ENCODE measurements at regions not wholly inside any gene's neighbourhood (a gene's known extent, or its start where the extent isn't known, plus 50 kb on each side); places are given as distances from the start of the nearest gene placed in this dataset.
"Not testable (repeated sequence)": the region's sequence is repeated elsewhere in the genome, so short reads cannot be mapped to it uniquely, and the experiment has no call there.

DNA sequence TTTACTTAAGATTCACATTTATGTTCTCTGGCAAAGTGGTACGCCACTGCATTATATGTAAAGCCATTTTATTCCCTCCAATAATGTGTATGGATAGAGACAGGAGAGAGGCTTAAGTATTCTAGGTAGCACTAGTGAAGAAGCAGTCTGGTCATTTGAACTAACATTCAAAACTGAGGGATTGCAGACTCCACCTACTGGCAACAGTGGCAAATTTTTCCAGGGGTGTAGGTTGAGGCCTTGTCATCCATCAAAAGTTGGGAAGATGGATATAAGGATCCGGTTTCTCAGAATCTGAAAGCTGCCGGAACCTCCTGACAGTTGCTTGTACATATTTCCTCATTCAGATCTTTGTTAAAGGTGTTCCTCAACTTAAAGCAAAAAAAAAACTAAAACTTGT, 465.5 kb upstream of the FSHR start:
- WGBS, 2 experiments (ENCODE audit: low coverage in 1 of 2, low lambda C conversion rate in 2 of 2, missing lambda C conversion rate in 2 of 2) = 44 to 53% methylated on average over 3 of the region's 3 CpGs
- no peak for TF ChIP-seq EZH2phosphoT487 (IDR thresholded peaks at IDR 0.05; ENCODE audit: insufficient read depth, low read depth)
- no peak for TF ChIP-seq EZH2 (IDR thresholded peaks at IDR 0.05; ENCODE audit: insufficient read depth, poor library complexity, severe bottlenecking)
- H3F3A ChIP-seq (ENCODE audit: insufficient read depth) = no peaks in the 10 kb centered on the region

DNA sequence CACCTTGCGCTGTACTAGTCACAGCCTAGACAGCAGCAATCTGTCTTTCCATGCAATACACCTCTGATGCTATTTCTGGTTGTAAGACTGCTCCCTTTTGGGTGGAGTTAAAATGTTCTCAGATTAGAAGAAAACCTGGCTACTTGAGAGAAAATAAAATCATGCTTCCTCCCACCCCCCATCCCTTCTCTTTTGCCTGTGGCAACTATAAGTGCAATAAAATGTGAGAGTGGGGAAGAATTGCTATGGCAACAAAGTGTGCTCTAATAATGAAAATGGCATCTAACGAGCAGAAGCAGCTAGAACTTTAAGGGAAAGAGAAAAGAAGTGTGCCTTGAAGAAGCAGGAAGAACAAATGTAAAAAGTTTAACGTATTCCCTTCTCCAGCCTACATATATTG, 464.2 kb upstream of the FSHR start:
- no peaks in the 10 kb centered on the region for H3K9me3 ChIP-seq (ENCODE audit: low read depth)
- no peak overlapping the region for H2AFZ ChIP-seq
- H3K4me2 ChIP-seq (ENCODE audit: unreplicated experiment) = no peak overlapping the region
- 20 to 22% methylated on average over 3 of the region's 3 CpGs for WGBS, 2 experiments (ENCODE audit: low coverage in 1 of 2, low lambda C conversion rate in 2 of 2, missing lambda C conversion rate in 2 of 2)
- H3K36me3 ChIP-seq (ENCODE audit: low read depth) = no peaks in the 10 kb centered on the region
- DNase-seq = no peak
- no peaks in the 10 kb centered on the region for H3K9me2 ChIP-seq (ENCODE audit: insufficient read depth)
- H3K27me3 ChIP-seq (replicated peaks; ENCODE audit: insufficient read depth) = no peaks in the 10 kb centered on the region
- no peak overlapping the region for H3K4me3 ChIP-seq
- no peaks in the 10 kb centered on the region for H3K4me1 ChIP-seq (ENCODE audit: insufficient read depth)
- no peak overlapping the region for H3K9ac ChIP-seq
- no peaks in the 10 kb centered on the region for H3K79me2 ChIP-seq (ENCODE audit: insufficient read depth)
- no peak overlapping the region for H3K27ac ChIP-seq
- no peak for TF ChIP-seq EZH2 (IDR thresholded peaks at IDR 0.05; ENCODE audit: insufficient read depth, poor library complexity, severe bottlenecking)
- TF ChIP-seq EZH2phosphoT487 (IDR thresholded peaks at IDR 0.05; ENCODE audit: insufficient read depth, low read depth) = no peak
- H4K20me1 ChIP-seq (ENCODE audit: insufficient read depth) = no peaks in the 10 kb centered on the region; the same call in 1 of the 2 replicates
- no peaks in the 10 kb centered on the region for H3F3A ChIP-seq (ENCODE audit: insufficient read depth)
- in situ Hi-C loops (cut with MboI) = no loop called here

More for the DNA sequence above, 465.5 kb upstream of the FSHR start:
- H3K9me2 ChIP-seq (ENCODE audit: insufficient read depth) = no peaks in the 10 kb centered on the region
- no peak overlapping the region for H2AFZ ChIP-seq
- H3K4me1 ChIP-seq (ENCODE audit: insufficient read depth) = no peaks in the 10 kb centered on the region
- no peak overlapping the region for H3K4me2 ChIP-seq (ENCODE audit: unreplicated experiment)
- no peak overlapping the region for H3K27ac ChIP-seq
- no peaks in the 10 kb centered on the region for H3K79me2 ChIP-seq (ENCODE audit: insufficient read depth)
- no peaks in the 10 kb centered on the region for H3K9me3 ChIP-seq (ENCODE audit: low read depth)
- H3K36me3 ChIP-seq (ENCODE audit: low read depth) = no peaks in the 10 kb centered on the region
- in situ Hi-C loops (cut with MboI) = no loop called here
- no peak for DNase-seq
- H3K4me3 ChIP-seq = no peak overlapping the region
- H3K9ac ChIP-seq = no peak overlapping the region
- no peaks in the 10 kb centered on the region for H3K27me3 ChIP-seq (replicated peaks; ENCODE audit: insufficient read depth)
- no peaks in the 10 kb centered on the region; the same call in 1 of the 2 replicates for H4K20me1 ChIP-seq (ENCODE audit: insufficient read depth)

DNA sequence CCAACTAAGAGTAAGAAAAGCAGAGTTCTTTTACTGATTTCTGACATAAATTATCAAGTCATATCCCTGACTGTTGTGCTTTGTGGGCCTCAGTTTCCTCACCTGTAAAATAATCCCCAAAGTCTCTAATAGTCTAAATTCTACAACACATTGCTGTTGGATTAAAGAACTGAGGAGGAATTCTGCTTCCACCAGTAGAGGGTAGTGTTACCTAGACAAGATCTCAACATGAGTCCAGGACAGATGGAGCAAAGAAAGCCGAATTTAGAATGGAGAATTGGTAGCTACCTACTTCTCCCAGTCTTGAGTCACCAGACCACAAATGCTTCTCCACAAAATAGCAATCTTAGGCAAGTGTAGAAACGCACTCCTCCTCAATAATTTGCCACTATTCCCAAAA, 462.5 kb upstream of the FSHR start:
- WGBS, 2 experiments (ENCODE audit: low coverage in 1 of 2, low lambda C conversion rate in 2 of 2, missing lambda C conversion rate in 2 of 2) = 0 to 1% methylated on average over 2 of the region's 2 CpGs
- Histone ChIP-seq H3K27ac (no peak overlapping the region), H3K4me2 (ENCODE audit: unreplicated experiment) (no peak overlapping the region), H3F3A (ENCODE audit: insufficient read depth) (no peaks in the 10 kb centered on the region), H2AFZ (no peak overlapping the region), H3K4me3 (no peak overlapping the region), H3K36me3 (ENCODE audit: low read depth) (no peaks in the 10 kb centered on the region), H3K9me2 (ENCODE audit: insufficient read depth) (no peaks in the 10 kb centered on the region), H3K9ac (no peak overlapping the region), H4K20me1 (ENCODE audit: insufficient read depth) (no peaks in the 10 kb centered on the region; the same call in 1 of the 2 replicates), H3K4me1 (ENCODE audit: insufficient read depth) (no peaks in the 10 kb centered on the region), H3K79me2 (ENCODE audit: insufficient read depth) (no peaks in the 10 kb centered on the region), H3K9me3 (ENCODE audit: low read depth) (no peaks in the 10 kb centered on the region), H3K27me3 (replicated peaks; ENCODE audit: insufficient read depth) (no peaks in the 10 kb centered on the region)
- DNase-seq = peak; percentile 12
- in situ Hi-C loops (cut with MboI) = no loop called here
- TF ChIP-seq EZH2phosphoT487 (IDR thresholded peaks at IDR 0.05; ENCODE audit: insufficient read depth, low read depth) (no peak), EZH2 (IDR thresholded peaks at IDR 0.05; ENCODE audit: insufficient read depth, poor library complexity, severe bottlenecking) (no peak)

DNA sequence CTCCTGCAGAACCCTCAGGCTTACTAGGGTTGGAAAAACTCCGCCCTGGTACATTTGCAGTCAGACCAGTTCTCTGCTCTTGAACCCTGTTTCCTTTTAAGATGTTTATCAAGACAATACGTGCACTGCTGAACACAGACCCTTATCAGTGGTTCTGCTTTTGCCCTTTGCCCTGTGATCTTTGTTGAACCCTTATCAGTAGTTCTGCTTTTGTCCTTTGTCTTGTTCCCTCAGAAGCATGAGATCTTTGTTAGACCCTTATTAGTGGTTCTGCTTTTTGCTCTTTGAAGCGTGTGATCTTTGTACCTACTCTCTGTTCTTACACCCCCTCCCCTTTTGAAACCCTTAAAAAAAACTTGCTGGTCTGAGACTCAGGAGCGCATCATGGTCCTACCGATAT, 457.5 kb upstream of the FSHR start:
- H4K20me1 ChIP-seq (ENCODE audit: insufficient read depth); H3K27ac ChIP-seq; H3K36me3 ChIP-seq (ENCODE audit: low read depth); H3K9ac ChIP-seq; H3K79me2 ChIP-seq (ENCODE audit: insufficient read depth); in situ Hi-C loops (cut with MboI); H3K4me3 ChIP-seq; H3F3A ChIP-seq (ENCODE audit: insufficient read depth); H3K4me1 ChIP-seq (ENCODE audit: insufficient read depth); H2AFZ ChIP-seq; H3K9me3 ChIP-seq (ENCODE audit: low read depth); H3K4me2 ChIP-seq (ENCODE audit: unreplicated experiment); H3K27me3 ChIP-seq (replicated peaks; ENCODE audit: insufficient read depth); H3K9me2 ChIP-seq (ENCODE audit: insufficient read depth); DNase-seq: not testable (repeated sequence)
- 39 to 43% methylated on average over 5 of the region's 5 CpGs for WGBS, 2 experiments (ENCODE audit: low coverage in 1 of 2, low lambda C conversion rate in 2 of 2, missing lambda C conversion rate in 2 of 2)

DNA sequence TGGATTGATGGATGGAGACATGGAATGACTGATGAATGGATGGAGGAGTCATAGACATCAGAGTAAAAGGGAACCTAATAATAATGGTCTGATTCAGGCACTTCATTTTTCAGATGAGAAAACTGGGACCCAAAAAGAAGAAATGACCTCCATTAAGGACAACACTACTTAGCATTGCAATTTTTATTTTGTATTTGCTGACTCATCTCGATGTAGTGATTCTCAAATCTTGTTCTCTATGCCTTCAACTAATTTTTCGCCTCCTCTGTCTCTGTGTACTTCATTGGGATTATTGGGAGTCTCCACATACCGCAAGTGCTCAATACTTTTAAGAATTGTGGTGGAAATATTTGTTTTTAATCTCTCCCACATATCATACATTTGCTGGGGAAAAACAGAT, 446.2 kb upstream of the FSHR start:
- no peaks in the 10 kb centered on the region for H3K27me3 ChIP-seq (replicated peaks; ENCODE audit: insufficient read depth)
- H4K20me1 ChIP-seq (ENCODE audit: insufficient read depth) = no peaks in the 10 kb centered on the region
- in situ Hi-C loops (cut with MboI) = no loop called here
- H3K79me2 ChIP-seq (ENCODE audit: insufficient read depth) = no peaks in the 10 kb centered on the region
- no peak overlapping the region for H2AFZ ChIP-seq
- no peaks in the 10 kb centered on the region for H3K9me3 ChIP-seq (ENCODE audit: low read depth)
- H3K4me3 ChIP-seq = no peak overlapping the region
- no peaks in the 10 kb centered on the region for H3K9me2 ChIP-seq (ENCODE audit: insufficient read depth)
- no peak overlapping the region for H3K9ac ChIP-seq
- H3F3A ChIP-seq (ENCODE audit: insufficient read depth) = no peaks in the 10 kb centered on the region
- no peak overlapping the region for H3K27ac ChIP-seq
- no peaks in the 10 kb centered on the region for H3K4me1 ChIP-seq (ENCODE audit: insufficient read depth)
- H3K4me2 ChIP-seq (ENCODE audit: unreplicated experiment) = no peak overlapping the region
- no peak for DNase-seq
- 9 to 11% methylated on average over 3 of the region's 3 CpGs for WGBS, 2 experiments (ENCODE audit: low coverage in 1 of 2, low lambda C conversion rate in 2 of 2, missing lambda C conversion rate in 2 of 2)
- TF ChIP-seq EZH2 (IDR thresholded peaks at IDR 0.05; ENCODE audit: insufficient read depth, poor library complexity, severe bottlenecking) (no peak), EZH2phosphoT487 (IDR thresholded peaks at IDR 0.05; ENCODE audit: insufficient read depth, low read depth) (no peak)
- H3K36me3 ChIP-seq (ENCODE audit: low read depth) = no peaks in the 10 kb centered on the region
